DMS153 treated with DMSO at 0.1 percent for 48 hours (cell line): ENCODE measurements at regions not wholly inside any gene's neighbourhood (a gene's known extent, or its start where the extent isn't known, plus 50 kb on each side); places are given as distances from the start of the nearest gene placed in this dataset.

Source experiments
- DNase-seq: peaks from one replicate; lab custom pipeline; 2025; ENCODE audit not compliant: unreplicated experiment; lab: John Stamatoyannopoulos, UW

DNA sequence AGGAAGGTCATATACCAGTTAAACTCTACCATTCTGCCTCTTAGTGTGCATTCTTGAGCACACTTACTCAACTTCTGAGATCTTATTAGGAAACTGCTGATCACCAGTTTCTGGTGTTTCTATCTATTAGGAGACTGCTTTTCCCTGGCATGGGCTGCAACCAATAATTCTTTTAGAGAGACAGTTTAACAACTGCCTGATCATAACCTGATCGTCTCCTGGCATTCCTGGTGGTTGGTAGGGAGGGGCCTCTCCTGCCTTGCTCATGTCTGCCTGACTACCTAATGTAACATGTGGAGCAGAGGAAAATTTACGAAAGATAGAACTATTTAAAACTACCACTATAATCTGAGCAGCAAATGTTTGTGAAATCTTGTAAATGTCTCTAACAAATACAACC is 75.3 kb upstream of the MGAT4C start:
- no peak for DNase-seq

DNA sequence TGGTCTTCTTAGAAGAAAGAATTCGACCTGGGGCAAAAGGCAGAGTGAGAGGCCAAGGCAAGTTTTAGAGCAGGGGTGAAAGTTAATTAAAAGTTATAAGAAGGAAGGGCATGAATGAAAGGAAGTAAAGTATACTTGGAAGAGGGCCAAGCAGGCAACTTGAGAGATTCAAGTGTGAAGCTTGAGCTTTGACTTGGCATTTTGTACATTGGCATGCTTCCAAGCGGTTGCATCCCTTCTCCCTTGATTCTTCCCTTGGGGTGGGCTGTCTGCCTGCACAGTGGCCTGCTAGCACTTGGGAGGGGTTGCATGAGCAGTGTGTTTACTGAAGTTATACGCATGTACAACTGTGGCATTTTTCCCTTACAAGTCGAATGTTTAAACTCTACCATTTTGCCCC is 74.8 kb upstream of the MGAT4C start:
- DNase-seq: no peak

DNA sequence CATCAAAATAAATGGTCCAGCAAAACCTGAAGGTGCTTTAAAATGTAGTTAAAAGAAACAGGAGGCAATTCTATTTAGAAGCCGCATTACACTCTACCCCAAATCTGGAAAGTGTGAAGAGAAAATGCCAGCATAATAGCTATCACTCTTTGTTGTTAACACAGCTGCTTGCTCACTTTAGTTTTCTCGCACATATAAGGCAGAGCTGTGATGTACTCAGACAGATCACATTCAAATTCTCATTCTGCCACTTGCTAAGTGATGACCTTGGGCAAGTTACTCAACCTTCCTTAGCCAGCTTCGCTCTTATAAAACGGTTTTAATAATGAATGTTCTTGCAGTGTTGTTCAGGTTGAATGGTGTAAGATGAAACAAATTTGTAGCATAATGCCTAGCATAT is 56.0 kb upstream of the MGAT4C start:
- no peak for DNase-seq
